Suprapubic skin (tissue), 3 donors: ENCODE measurements at regions not wholly inside any gene's neighbourhood (a gene's known extent, or its start where the extent isn't known, plus 50 kb on each side); places are given as distances from the start of the nearest gene placed in this dataset.

Source experiments
- POLR2A ChIP-seq, 2 donors: fragments of 450-650 bp; IDR thresholded peaks; one replicate each; pipeline ENCODE4 v1.6.1; 2017; ENCODE audit warnings: antibody characterized with exemption in 2 of 2, mild to moderate bottlenecking in 2 of 2, moderate library complexity in 2 of 2
- TF ChIP-seq, protein P1 (sequence below), 2 donors: fragments of 200-600 bp in 1 of 2; fragments of 450-650 bp in 1 of 2; sonication (generic) in 1 of 2; IDR thresholded peaks; one replicate each; pipeline ENCODE4 v1.5.1; 2016 to 2019; ENCODE audit warnings: antibody characterized with exemption in 2 of 2, mild to moderate bottlenecking in 1 of 2, moderate library complexity in 1 of 2

DNA sequence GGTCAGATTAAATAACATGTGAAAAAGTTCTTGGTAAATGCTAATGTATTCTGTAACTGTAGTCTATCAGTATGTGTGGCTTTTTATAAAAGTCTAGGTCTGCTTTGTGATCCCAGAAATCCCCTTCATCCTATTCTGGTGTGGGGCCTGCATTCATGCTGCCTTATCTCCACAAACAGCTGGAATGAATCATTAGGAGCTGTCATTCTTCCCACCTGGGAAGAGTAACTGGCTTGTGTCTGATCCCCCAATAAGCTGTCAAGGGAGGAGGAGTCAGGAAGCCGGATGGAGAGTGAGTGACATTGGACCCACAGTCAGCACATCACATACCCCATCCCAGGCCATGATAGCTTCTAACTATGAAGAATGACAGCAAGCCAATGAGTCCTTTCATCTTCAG, 81.1 kb upstream of the EPHA4 start:
- TF ChIP-seq, protein P1, sequence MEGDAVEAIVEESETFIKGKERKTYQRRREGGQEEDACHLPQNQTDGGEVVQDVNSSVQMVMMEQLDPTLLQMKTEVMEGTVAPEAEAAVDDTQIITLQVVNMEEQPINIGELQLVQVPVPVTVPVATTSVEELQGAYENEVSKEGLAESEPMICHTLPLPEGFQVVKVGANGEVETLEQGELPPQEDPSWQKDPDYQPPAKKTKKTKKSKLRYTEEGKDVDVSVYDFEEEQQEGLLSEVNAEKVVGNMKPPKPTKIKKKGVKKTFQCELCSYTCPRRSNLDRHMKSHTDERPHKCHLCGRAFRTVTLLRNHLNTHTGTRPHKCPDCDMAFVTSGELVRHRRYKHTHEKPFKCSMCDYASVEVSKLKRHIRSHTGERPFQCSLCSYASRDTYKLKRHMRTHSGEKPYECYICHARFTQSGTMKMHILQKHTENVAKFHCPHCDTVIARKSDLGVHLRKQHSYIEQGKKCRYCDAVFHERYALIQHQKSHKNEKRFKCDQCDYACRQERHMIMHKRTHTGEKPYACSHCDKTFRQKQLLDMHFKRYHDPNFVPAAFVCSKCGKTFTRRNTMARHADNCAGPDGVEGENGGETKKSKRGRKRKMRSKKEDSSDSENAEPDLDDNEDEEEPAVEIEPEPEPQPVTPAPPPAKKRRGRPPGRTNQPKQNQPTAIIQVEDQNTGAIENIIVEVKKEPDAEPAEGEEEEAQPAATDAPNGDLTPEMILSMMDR (IDR thresholded peaks at IDR 0.05): no peak
- TF ChIP-seq POLR2A (IDR thresholded peaks at IDR 0.05): no peak
